ENCODE measurements at regions not wholly inside any gene's neighbourhood (a gene's known extent, or its start where the extent isn't known, plus 50 kb on each side); places are given as distances from the start of the nearest gene placed in this dataset.

GRCh38 chr3:178300441-178300959, 235.7 kb upstream of the KCNMB2 start:
- Mint-ChIP-seq H3K9me3 (no peaks in the 10 kb centered on the region), H3K4me1 (no peaks in the 10 kb centered on the region), H3K4me3 (no peak overlapping the region), H3K27ac (no peak overlapping the region), H3K36me3 (no peaks in the 10 kb centered on the region), H3K27me3 (no peaks in the 10 kb centered on the region)
- CTCF ChIA-PET: no interaction called here
- no peak for DNase-seq

GRCh38 chr3:178302966-178303930, 233.0 kb upstream of the KCNMB2 start:
- DNase-seq: no peak
- H3K27ac Mint-ChIP-seq: no peak overlapping the region

GRCh38 chr3:178304758-178305467, 231.3 kb upstream of the KCNMB2 start:
- H3K9me3 Mint-ChIP-seq: no peaks in the 10 kb centered on the region

More at GRCh38 chr3:178302966-178303930, 233.0 kb upstream of the KCNMB2 start:
- Mint-ChIP-seq H3K27me3 (no peaks in the 10 kb centered on the region), H3K36me3 (no peaks in the 10 kb centered on the region), H3K4me3 (no peak overlapping the region), H3K4me1 (no peaks in the 10 kb centered on the region), H3K9me3 (no peaks in the 10 kb centered on the region)
- CTCF ChIA-PET: no interaction called here

GRCh38 chr3:178306432-178307115, 229.7 kb upstream of the KCNMB2 start:
- H3K27me3 Mint-ChIP-seq: no peaks in the 10 kb centered on the region
- CTCF ChIA-PET: no interaction called here
- no peak overlapping the region for H3K27ac Mint-ChIP-seq
- no peak overlapping the region for H3K4me3 Mint-ChIP-seq
- DNase-seq: no peak
- H3K36me3 Mint-ChIP-seq: no peaks in the 10 kb centered on the region
- H3K9me3 Mint-ChIP-seq: no peaks in the 10 kb centered on the region
- no peaks in the 10 kb centered on the region for H3K4me1 Mint-ChIP-seq

More at GRCh38 chr3:178304758-178305467, 231.3 kb upstream of the KCNMB2 start:
- Mint-ChIP-seq H3K4me1 (no peaks in the 10 kb centered on the region), H3K36me3 (no peaks in the 10 kb centered on the region), H3K4me3 (no peak overlapping the region), H3K27me3 (no peaks in the 10 kb centered on the region), H3K27ac (no peak overlapping the region)
- DNase-seq: no peak
- CTCF ChIA-PET: no interaction called here

- Mint-ChIP-seq H3K27me3 (no peaks in the 10 kb centered on the region), H3K4me3 (no peak overlapping the region), H3K36me3 (no peaks in the 10 kb centered on the region), H3K4me1 (no peaks in the 10 kb centered on the region), H3K27ac (no peak overlapping the region), H3K9me3 (no peaks in the 10 kb centered on the region)
- CTCF ChIA-PET: interaction anchor here (0.6 kb wide), 1 partner anchor 141 kb away, joined by 6 read pairs; no protein-coding TSS in a partner anchor
- DNase-seq: no peak
Measured at GRCh38 chr3:178308771-178309170, 227.5 kb upstream of the KCNMB2 start.

GRCh38 chr3:178310949-178311348, 225.3 kb upstream of the KCNMB2 start:
- DNase-seq: no peak
- no peaks in the 10 kb centered on the region for H3K4me1 Mint-ChIP-seq
- no peaks in the 10 kb centered on the region for H3K36me3 Mint-ChIP-seq
- CTCF ChIA-PET: no interaction called here
- H3K4me3 Mint-ChIP-seq: no peak overlapping the region
- H3K27ac Mint-ChIP-seq: no peak overlapping the region
- no peaks in the 10 kb centered on the region for H3K9me3 Mint-ChIP-seq
- H3K27me3 Mint-ChIP-seq: no peaks in the 10 kb centered on the region

- Mint-ChIP-seq H3K27me3 (no peaks in the 10 kb centered on the region), H3K27ac (no peak overlapping the region), H3K4me1 (no peaks in the 10 kb centered on the region), H3K9me3 (no peaks in the 10 kb centered on the region), H3K4me3 (no peak overlapping the region), H3K36me3 (no peaks in the 10 kb centered on the region)
- no peak for DNase-seq
- CTCF ChIA-PET: no interaction called here
Measured at GRCh38 chr3:178313716-178314115, 222.5 kb upstream of the KCNMB2 start.

GRCh38 chr3:178318340-178318739, 217.9 kb upstream of the KCNMB2 start:
- CTCF ChIA-PET: no interaction called here
- Mint-ChIP-seq H3K36me3 (no peaks in the 10 kb centered on the region), H3K4me3 (no peak overlapping the region), H3K9me3 (no peaks in the 10 kb centered on the region), H3K27ac (no peak overlapping the region), H3K4me1 (no peaks in the 10 kb centered on the region), H3K27me3 (no peaks in the 10 kb centered on the region)
- no peak for DNase-seq

GRCh38 chr3:178318941-178319816, 217.1 kb upstream of the KCNMB2 start:
- CTCF ChIA-PET: no interaction called here

GRCh38 chr3:178320456-178321351, 215.5 kb upstream of the KCNMB2 start:
- no peak for DNase-seq
- Mint-ChIP-seq H3K36me3 (no peaks in the 10 kb centered on the region), H3K9me3 (no peaks in the 10 kb centered on the region), H3K27ac (no peak overlapping the region), H3K4me3 (no peak overlapping the region), H3K27me3 (no peaks in the 10 kb centered on the region), H3K4me1 (no peaks in the 10 kb centered on the region)
- CTCF ChIA-PET: no interaction called here

More at GRCh38 chr3:178318941-178319816, 217.1 kb upstream of the KCNMB2 start:
- H3K4me3 Mint-ChIP-seq: no peak overlapping the region
- H3K27me3 Mint-ChIP-seq: no peaks in the 10 kb centered on the region
- H3K9me3 Mint-ChIP-seq: no peaks in the 10 kb centered on the region
- H3K4me1 Mint-ChIP-seq: no peaks in the 10 kb centered on the region
- DNase-seq: no peak
- H3K36me3 Mint-ChIP-seq: no peaks in the 10 kb centered on the region
- no peak overlapping the region for H3K27ac Mint-ChIP-seq

GRCh38 chr3:178324356-178324755, 211.9 kb upstream of the KCNMB2 start:
- DNase-seq: no peak
- Mint-ChIP-seq H3K36me3 (no peaks in the 10 kb centered on the region), H3K4me1 (no peaks in the 10 kb centered on the region), H3K27ac (no peak overlapping the region), H3K27me3 (no peaks in the 10 kb centered on the region), H3K4me3 (no peak overlapping the region), H3K9me3 (no peaks in the 10 kb centered on the region)
- CTCF ChIA-PET: interaction anchor here (0.6 kb wide), 1 partner anchor 34 kb away, joined by 3 read pairs; no protein-coding TSS in a partner anchor

GRCh38 chr3:178325330-178325729, 210.9 kb upstream of the KCNMB2 start:
- H3K27ac Mint-ChIP-seq: no peak overlapping the region
- no peaks in the 10 kb centered on the region for H3K4me1 Mint-ChIP-seq
- no peak for DNase-seq
- H3K9me3 Mint-ChIP-seq: no peaks in the 10 kb centered on the region
- no peak overlapping the region for H3K4me3 Mint-ChIP-seq
- CTCF ChIA-PET: no interaction called here
- no peaks in the 10 kb centered on the region for H3K27me3 Mint-ChIP-seq
- no peaks in the 10 kb centered on the region for H3K36me3 Mint-ChIP-seq

GRCh38 chr3:178329936-178330335, 206.3 kb upstream of the KCNMB2 start:
- CTCF ChIA-PET: no interaction called here
- Mint-ChIP-seq H3K9me3 (no peaks in the 10 kb centered on the region), H3K27me3 (no peaks in the 10 kb centered on the region), H3K4me1 (no peaks in the 10 kb centered on the region), H3K36me3 (no peaks in the 10 kb centered on the region), H3K4me3 (no peak overlapping the region), H3K27ac (no peak overlapping the region)
- no peak for DNase-seq
